Ishikawa (cell line): ENCODE measurements at regions not wholly inside any gene's neighbourhood (a gene's known extent, or its start where the extent isn't known, plus 50 kb on each side); places are given as distances from the start of the nearest gene placed in this dataset.

Experiments used
- CEBPB ChIP-seq: IDR thresholded peaks from 2 replicates; pipeline ENCODE4 v1.6.1; 2012
- CREB1 ChIP-seq: IDR thresholded peaks from 2 replicates; pipeline ENCODE4 v1.6.1; 2012; ENCODE audit warnings: low read depth
- EGR1 ChIP-seq: IDR thresholded peaks from 2 replicates; pipeline ENCODE4 v1.6.1; 2012
- EP300 ChIP-seq: IDR thresholded peaks from 2 replicates; pipeline ENCODE4 v1.6.1; 2012; ENCODE audit warnings: borderline replicate concordance
- FOXM1 ChIP-seq: IDR thresholded peaks from 2 replicates; pipeline ENCODE4 v1.6.1; 2012; ENCODE audit warnings: low read depth, borderline replicate concordance
- NFIC ChIP-seq: IDR thresholded peaks from 2 replicates; pipeline ENCODE4 v1.6.1; 2012
- RAD21 ChIP-seq: IDR thresholded peaks from 2 replicates; pipeline ENCODE4 v1.6.1; 2012; ENCODE audit warnings: low read depth
- TAF1 ChIP-seq: IDR thresholded peaks from 2 replicates; pipeline ENCODE4 v1.6.1; 2012; ENCODE audit warnings: low read depth, mild to moderate bottlenecking
- TCF12 ChIP-seq: IDR thresholded peaks from 2 replicates; pipeline ENCODE4 v1.6.1; 2012; ENCODE audit warnings: low read depth
- TEAD4 ChIP-seq: IDR thresholded peaks from 2 replicates; pipeline ENCODE4 v1.6.1; 2012
- YY1 ChIP-seq: IDR thresholded peaks from 2 replicates; pipeline ENCODE4 v1.6.1; 2012; ENCODE audit warnings: low read depth
- ZBTB7A ChIP-seq: IDR thresholded peaks from 2 replicates; pipeline ENCODE4 v1.6.1; 2012; ENCODE audit warnings: low read depth
- TF ChIP-seq, protein P1 (sequence below): IDR thresholded peaks from 2 replicates; pipeline ENCODE4 v1.6.1; 2012
- TF ChIP-seq, protein P2 (sequence below): IDR thresholded peaks from 2 replicates; pipeline ENCODE4 v1.6.1; 2012; ENCODE audit warnings: low read depth, mild to moderate bottlenecking
- TF ChIP-seq, protein P3 (sequence below): IDR thresholded peaks from 2 replicates; pipeline ENCODE4 v1.6.1; 2012

DNA sequence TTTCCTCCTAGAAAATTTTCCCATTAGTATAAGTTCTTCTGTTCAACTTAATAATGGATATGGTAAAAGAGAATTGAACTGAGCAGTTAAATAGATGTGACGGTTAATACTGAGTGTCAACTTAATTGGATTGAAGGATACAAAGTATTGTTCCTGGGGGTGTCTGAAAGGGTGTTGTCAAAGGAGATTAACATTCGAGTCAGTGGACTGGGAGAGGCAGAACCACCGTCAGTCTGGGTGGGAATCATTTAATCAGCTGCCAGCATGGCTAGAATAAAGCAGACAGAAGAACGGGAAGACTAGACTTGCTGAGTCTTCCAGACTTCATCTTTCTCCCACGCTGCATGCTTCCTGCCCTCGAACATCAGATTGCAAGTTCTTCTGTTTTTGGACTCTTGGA lies 689.6 kb upstream of the CDH10 start:
- TF ChIP-seq CEBPB (no peak), TEAD4 (no peak), TAF1 (no peak), YY1 (no peak), RAD21 (no peak), ZBTB7A (no peak), CREB1 (no peak), TCF12 (no peak), EGR1 (no peak), FOXM1 (no peak), EP300 (no peak), NFIC (no peak)
- TF ChIP-seq, protein P1, sequence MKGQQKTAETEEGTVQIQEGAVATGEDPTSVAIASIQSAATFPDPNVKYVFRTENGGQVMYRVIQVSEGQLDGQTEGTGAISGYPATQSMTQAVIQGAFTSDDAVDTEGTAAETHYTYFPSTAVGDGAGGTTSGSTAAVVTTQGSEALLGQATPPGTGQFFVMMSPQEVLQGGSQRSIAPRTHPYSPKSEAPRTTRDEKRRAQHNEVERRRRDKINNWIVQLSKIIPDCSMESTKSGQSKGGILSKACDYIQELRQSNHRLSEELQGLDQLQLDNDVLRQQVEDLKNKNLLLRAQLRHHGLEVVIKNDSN = no peak
- TF ChIP-seq, protein P2, sequence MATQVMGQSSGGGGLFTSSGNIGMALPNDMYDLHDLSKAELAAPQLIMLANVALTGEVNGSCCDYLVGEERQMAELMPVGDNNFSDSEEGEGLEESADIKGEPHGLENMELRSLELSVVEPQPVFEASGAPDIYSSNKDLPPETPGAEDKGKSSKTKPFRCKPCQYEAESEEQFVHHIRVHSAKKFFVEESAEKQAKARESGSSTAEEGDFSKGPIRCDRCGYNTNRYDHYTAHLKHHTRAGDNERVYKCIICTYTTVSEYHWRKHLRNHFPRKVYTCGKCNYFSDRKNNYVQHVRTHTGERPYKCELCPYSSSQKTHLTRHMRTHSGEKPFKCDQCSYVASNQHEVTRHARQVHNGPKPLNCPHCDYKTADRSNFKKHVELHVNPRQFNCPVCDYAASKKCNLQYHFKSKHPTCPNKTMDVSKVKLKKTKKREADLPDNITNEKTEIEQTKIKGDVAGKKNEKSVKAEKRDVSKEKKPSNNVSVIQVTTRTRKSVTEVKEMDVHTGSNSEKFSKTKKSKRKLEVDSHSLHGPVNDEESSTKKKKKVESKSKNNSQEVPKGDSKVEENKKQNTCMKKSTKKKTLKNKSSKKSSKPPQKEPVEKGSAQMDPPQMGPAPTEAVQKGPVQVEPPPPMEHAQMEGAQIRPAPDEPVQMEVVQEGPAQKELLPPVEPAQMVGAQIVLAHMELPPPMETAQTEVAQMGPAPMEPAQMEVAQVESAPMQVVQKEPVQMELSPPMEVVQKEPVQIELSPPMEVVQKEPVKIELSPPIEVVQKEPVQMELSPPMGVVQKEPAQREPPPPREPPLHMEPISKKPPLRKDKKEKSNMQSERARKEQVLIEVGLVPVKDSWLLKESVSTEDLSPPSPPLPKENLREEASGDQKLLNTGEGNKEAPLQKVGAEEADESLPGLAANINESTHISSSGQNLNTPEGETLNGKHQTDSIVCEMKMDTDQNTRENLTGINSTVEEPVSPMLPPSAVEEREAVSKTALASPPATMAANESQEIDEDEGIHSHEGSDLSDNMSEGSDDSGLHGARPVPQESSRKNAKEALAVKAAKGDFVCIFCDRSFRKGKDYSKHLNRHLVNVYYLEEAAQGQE = no peak
- TF ChIP-seq, protein P3, sequence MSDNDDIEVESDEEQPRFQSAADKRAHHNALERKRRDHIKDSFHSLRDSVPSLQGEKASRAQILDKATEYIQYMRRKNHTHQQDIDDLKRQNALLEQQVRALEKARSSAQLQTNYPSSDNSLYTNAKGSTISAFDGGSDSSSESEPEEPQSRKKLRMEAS = no peak

DNA sequence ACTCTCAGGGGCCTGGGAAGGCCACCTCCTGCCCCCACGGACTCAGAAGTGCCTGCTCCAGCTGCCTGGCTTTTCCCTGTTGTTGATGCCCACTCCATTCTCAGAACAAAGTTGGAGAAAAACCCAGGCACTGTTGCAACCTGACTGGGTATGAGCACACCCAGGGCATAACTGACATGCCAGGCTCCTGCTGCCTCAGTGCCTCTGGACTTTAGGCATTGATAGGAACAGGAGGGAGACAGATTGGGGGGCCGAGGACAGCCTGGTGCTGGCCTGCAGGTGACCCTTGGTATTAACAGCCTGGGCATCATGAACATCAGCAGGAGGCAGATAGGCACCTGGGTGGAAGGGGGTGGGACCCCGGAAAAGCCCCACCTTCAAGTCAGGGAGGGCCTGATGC lies 685.9 kb upstream of the CDH10 start:
- no peak for TF ChIP-seq CREB1
- TF ChIP-seq, protein P2 = no peak
- TF ChIP-seq TEAD4 = no peak
- TF ChIP-seq TAF1 = no peak
- no peak for TF ChIP-seq EGR1
- TF ChIP-seq YY1 = no peak
- TF ChIP-seq, protein P1 = no peak
- no peak for TF ChIP-seq TCF12
- TF ChIP-seq FOXM1 = no peak
- TF ChIP-seq RAD21 = no peak
- TF ChIP-seq, protein P3 = no peak
- TF ChIP-seq EP300 = no peak
- no peak for TF ChIP-seq CEBPB
- no peak for TF ChIP-seq ZBTB7A
- TF ChIP-seq NFIC = no peak

DNA sequence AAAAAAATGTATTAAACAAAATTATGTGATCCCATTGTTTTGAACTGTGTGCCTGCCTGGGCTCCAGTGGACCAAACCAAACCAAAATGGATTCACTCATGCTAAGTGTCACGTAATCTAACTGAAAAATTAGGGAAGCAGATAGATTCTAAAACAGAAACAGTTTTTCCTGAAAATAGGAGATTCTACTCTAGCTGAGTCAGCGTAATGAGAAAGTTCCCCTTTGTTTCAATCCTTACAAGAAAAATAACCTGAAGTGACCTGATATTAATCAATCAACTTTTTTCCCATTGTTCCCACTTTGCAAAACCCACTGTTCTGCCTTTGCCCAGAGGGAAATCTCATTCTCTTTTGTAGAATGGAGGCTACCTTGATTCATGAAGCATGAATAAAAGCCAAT lies 682.4 kb upstream of the CDH10 start:
- no peak for TF ChIP-seq NFIC
- no peak for TF ChIP-seq YY1
- TF ChIP-seq FOXM1 = no peak

DNA sequence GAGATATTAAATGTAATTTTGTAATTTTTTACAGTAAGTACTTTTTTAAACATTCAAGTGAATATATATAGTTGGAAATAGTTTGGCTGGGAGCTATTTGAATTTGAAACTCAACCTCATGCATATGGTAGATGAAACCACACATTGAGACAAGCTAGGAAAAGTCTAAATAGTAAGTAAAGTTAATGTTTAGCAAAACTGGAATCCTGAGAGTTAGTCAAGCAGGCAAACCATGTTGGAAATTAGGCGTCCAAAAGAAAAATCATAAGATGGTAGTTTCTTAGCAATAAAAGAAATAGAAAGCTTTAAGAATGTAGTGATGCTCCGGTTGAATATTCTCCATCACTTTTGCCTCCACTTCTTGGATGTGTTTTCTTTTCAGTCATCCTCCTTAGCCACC lies 657.1 kb upstream of the CDH10 start:
- TF ChIP-seq ZBTB7A (no peak), CEBPB (no peak), NFIC (no peak), CREB1 (no peak), YY1 (no peak), TAF1 (no peak), EP300 (no peak), EGR1 (no peak), RAD21 (no peak), TCF12 (no peak)
- TF ChIP-seq, protein P3 = no peak
- TF ChIP-seq, protein P2 = no peak

DNA sequence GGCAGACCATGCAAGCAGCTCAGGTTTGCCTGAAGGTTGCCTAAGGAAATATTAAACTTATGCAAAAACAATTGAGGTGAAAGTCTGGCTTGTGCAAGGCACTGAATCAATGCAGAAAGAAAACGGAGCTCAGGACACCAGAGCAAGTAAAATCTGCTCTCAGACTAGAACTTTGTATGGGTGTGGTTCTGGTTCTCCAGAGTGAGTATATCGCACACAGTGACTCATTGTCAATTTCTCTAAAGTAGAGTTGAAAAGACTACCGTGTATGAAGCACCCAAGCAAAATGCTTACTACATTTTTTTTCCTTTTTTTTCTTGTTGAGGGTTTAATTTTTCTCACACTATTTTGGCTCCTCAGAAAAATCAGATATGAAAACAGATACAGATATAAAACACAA lies 650.3 kb upstream of the CDH10 start:
- TF ChIP-seq TEAD4 (no peak), ZBTB7A (no peak), NFIC (no peak), FOXM1 (no peak), CREB1 (no peak), EGR1 (no peak), TCF12 (no peak), YY1 (no peak), EP300 (no peak), RAD21 (no peak), CEBPB (no peak), TAF1 (no peak)
- TF ChIP-seq, protein P1 = no peak
- TF ChIP-seq, protein P3 = no peak
- TF ChIP-seq, protein P2 = no peak
